Tongue (tissue), 1 donor: ENCODE measurements at regions not wholly inside any gene's neighbourhood (a gene's known extent, or its start where the extent isn't known, plus 50 kb on each side); places are given as distances from the start of the nearest gene placed in this dataset.
"Not testable (repeated sequence)": the region's sequence is repeated elsewhere in the genome, so short reads cannot be mapped to it uniquely, and the experiment has no call there.

ENCODE experiments used
- DNase-seq: peaks from one replicate; pipeline ENCODE4 v3.0.0-alpha.2; 2015

DNA sequence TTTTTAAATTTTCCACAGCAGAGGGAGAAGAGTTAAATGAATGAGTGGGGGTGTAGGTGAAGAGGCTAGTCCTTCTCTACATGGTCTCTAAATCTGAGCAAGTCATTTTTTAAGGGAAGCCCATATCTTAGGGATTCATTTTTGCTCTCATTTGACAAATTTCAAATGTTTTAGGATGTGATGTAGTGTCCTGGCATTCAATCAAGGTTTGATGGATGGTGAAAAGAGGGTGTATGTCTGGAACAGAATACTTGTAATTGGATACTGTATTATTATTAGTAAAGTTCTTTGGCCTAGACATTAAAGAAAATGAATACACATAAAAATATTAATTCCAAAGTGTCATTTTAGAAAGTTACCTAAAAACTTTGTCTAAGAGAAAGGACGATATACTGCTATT, 167.8 kb upstream of the PTBP2 start:
- no peak for DNase-seq

GRCh38 chr1:96554364-96554763, 167.2 kb upstream of the PTBP2 start:
- no peak for DNase-seq

- no peak for DNase-seq
These were observed 164.2 kb upstream of the PTBP2 start for GRCh38 chr1:96557336-96557735.

GRCh38 chr1:96558635-96559034, 162.9 kb upstream of the PTBP2 start:
- no peak for DNase-seq

DNA sequence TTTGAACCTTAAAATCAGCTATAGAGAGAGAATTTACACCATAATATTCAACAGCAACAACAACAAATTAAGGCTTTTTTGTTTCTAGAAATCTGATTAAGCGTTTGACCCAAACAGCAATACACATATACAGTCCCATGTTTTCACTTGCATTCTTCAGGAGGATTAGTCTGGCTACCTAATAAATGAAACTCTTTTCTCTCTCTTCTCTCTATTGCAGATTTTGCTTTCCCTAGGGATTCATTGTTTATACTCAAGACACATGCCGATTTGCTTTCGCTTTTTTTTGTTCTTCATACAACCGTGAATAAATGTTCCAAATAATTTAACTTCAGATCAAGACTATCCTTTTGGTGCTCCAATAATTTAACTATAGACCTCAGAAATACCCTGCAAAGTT, 162.4 kb upstream of the PTBP2 start:
- no peak for DNase-seq

- DNase-seq, result no peak
These were observed 161.6 kb upstream of the PTBP2 start for GRCh38 chr1:96559707-96560596.

- no peak for DNase-seq
These were observed 159.5 kb upstream of the PTBP2 start for GRCh38 chr1:96562094-96562493.

GRCh38 chr1:96564401-96564800, 157.2 kb upstream of the PTBP2 start:
- DNase-seq, result not testable (repeated sequence)

GRCh38 chr1:96565546-96565945, 156.0 kb upstream of the PTBP2 start:
- DNase-seq, result no peak

GRCh38 chr1:96568639-96569038, 152.9 kb upstream of the PTBP2 start:
- no peak for DNase-seq

DNA sequence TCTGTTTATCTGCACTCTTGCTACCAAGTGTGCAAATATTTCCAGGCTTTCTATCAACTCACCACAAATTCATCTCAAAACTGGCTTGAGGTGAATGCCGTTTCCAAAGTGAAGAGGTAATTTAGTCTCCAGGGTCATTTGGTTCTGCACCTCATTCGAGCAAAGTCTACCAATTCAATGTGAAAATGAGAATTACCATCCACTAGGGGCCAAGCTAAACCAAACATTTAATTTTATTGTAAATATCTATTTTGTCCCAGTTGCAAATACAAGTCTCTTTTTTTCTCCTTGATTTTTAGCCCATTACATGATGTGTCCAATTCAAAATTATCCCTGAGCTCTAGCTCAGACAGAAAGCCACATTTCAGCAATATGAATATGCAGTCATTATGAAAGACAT, 152.3 kb upstream of the PTBP2 start:
- DNase-seq, result no peak

DNA sequence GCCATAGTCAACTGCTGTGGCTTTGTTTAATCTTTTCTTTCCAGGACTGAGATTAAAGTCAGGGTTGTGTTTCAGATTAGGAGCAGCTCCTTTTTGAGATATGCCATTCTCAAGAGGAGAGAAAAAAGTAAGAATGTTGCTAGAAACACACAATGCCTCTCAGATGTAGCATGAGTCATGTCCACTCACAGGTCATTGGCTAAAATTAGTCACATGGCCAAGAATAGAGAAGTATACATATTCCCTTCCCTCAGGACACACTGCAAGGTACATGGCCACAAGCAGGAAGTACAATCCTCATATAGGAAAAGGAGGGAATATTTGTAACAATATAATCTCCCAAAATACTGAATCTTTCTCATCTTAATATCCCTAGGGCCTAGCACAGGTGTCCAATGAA, 141.9 kb upstream of the PTBP2 start:
- DNase-seq, result no peak

- DNase-seq, result no peak
These were observed 140.7 kb upstream of the PTBP2 start for GRCh38 chr1:96580920-96581319.

DNA sequence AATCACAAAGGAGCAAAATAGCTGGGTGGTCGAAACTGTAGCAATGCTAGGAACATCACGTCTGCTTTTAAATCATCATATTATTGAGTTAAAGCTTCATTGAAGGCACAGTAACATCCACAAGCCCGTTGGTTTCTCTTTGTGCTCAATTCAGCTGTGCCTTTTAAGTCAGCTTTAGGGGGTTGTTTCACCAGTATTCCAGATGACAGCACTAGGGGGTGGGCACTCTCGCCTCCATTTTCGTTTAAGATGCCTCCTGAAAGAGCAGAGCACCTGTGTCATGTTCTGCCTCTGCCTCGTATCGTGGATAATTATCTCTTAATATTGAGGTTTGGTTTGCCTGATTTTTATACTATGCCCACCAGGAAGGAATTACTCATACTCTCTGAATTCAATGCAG, 139.8 kb upstream of the PTBP2 start:
- DNase-seq, result no peak

- no peak for DNase-seq
These were observed 137.7 kb upstream of the PTBP2 start for GRCh38 chr1:96583903-96584302.

GRCh38 chr1:96587222-96587621, 134.4 kb upstream of the PTBP2 start:
- DNase-seq, result no peak

DNA sequence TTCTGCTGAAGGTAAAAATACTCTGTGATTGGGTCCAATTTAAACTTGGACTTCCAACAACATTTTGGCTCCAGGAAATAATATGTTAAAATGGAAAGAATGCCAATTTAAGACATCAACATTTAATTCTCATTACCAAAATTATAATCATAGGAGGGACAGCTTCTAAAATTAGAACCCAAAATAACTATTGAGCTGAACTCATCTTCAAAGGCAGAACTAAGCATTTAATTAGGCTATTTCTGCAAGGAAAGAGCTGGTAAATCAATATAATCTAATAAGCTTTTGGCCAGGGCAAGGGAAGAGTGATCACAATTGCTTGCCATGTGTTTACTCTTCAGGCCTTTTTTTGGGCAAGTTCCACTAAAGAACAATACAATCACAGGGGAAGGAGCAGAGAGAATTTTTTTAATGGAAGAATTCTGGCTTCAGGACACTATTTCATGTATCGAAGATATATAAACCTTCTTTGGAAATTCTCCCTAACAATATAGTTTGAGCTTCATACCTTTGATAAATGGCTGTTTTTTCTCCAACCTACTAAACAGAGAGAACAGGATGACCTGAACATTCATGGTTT, 133.1 kb upstream of the PTBP2 start:
- DNase-seq, result peak; percentile 51

DNA sequence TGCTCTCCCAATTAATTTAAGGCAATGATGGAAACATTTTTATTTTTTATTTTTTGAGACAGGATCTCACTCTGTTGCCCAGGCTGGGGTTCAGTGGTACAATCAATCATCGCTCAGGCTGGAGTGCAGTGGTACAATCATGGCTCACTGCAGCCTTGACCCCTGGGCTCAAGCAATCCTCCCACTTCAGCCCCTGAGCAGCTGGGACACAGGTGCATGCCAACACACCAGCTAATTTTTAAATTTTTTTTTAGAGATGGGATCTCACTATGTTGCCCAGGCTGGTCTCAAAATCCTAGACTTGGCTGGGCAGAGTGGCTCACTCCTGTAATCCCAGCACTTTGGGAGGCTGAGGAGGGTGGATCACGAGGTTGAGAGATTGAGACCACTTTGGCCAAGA, 126.1 kb upstream of the PTBP2 start:
- not testable (repeated sequence) for DNase-seq

DNA sequence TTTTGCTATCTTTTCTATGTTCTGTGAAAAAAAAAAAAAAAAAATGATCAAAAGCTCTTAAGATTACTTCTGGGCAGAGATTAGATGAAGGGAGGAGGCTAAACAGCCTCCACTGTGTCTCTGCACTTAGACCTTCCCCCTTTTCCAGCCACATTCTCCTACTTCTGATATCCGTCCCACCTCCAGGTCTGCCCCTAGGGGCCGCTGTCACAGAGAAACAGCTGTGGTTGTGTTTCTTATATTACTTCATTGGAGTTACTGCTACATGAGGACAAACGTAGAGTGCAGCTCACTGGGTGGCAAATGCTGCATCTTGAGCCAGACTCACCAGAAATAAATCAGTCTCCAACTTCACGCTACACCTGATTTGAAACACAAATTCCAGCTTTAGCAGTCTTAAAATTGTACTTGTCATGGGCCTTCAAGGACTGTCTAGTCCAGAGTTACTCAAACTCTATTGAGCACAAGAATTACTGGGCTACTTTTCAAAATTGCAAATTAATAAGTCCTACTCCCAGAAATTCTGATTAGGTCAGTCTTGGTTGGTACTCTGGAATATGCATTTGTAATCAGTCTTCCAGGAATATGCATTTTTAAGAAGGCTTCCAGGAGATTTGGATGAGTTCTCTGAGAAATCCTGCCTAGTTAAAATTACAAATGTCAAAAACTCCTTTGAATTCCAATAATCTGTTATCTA, 125.2 kb upstream of the PTBP2 start:
- DNase-seq, result peak; percentile 13

DNA sequence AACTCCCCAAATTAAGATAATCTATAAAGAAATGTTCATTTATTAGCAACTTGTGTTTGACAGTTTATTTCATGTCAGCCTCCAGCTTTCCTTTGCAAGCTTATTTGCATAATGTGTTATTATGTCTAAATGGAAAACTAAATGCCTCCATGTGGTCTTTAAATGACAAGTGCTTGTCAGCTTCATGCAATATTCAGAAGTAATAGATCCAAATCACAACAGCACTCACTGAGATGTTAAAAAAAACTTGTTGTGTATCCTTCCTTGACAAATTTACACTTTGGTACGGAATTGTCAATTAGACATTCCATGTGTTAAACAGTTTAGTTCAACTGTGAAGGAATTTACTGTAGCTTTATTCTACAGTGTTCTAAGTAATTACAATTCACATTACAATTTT, 124.4 kb upstream of the PTBP2 start:
- DNase-seq, result no peak

DNA sequence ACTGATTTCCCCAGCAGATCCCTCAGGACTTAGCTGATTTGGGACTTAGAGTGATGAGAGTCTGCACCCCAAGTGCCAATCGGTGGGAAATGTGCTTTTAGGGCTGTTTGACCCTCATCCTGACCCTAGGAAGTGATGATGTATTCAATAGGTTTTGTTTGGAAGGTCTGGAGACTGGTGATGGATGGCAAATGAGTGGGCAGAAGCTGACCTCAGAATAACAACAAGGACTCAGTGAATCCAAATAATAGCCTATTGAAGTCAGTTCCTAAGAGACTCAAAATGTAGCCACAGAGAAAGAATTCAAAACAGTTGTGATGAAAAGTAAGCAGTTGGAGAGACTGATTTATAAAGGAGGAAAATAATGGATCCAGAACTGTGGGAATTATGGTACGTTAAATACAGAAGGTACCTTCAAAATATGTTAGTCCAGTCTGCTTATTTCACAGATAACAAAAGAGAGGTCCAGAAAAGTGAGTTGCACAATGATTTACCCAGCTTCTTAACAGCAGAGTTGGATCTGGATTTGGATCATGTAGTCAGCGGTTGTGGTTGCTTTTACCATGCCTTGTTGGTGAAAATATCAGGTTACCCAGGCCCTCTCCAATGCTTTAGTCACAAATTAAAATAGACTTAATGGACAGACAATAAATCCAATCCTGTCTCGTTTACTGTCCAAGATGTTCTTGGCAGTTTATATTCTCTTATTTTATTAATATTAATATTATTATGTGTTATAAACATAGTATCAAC, 123.0 kb upstream of the PTBP2 start:
- no peak for DNase-seq

DNA sequence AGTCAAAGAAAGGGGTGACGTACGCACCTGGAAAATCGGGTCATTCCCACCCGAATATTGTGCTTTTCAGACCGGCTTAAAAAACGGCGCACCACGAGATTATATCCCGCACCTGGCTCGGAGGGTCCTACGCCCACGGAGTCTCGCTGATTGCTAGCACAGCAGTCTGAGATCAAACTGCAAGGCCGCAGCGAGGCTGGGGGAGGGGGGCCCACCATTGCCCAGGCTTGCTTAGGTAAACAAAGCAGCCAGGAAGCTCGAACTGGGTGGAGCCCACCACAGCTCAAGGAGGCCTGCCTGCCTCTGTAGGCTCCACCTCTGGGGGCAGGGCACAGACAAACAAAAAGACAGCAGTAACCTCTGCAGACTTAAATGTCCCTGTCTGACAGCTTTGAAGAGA, 117.0 kb upstream of the PTBP2 start:
- DNase-seq, result not testable (repeated sequence)

GRCh38 chr1:96617375-96617774, 104.2 kb upstream of the PTBP2 start:
- not testable (repeated sequence) for DNase-seq
